H1 (cell line): ENCODE measurements at regions not wholly inside any gene's neighbourhood (a gene's known extent, or its start where the extent isn't known, plus 50 kb on each side); places are given as distances from the start of the nearest gene placed in this dataset.

ENCODE experiments used
- BRCA1 ChIP-seq: IDR thresholded peaks from 2 replicates; pipeline ENCODE4 v1.6.1; 2012; ENCODE audit warnings: low read depth, low read length, improper control_type of control experiment
- CEBPB ChIP-seq: IDR thresholded peaks from 2 replicates; pipeline ENCODE4 v1.6.1; 2012; ENCODE audit warnings: low read depth, low read length
- MAFK ChIP-seq: IDR thresholded peaks from 2 replicates; pipeline ENCODE4 v1.6.1; 2012; ENCODE audit warnings: low read depth, mild to moderate bottlenecking, improper control_type of control experiment, low read length

DNA sequence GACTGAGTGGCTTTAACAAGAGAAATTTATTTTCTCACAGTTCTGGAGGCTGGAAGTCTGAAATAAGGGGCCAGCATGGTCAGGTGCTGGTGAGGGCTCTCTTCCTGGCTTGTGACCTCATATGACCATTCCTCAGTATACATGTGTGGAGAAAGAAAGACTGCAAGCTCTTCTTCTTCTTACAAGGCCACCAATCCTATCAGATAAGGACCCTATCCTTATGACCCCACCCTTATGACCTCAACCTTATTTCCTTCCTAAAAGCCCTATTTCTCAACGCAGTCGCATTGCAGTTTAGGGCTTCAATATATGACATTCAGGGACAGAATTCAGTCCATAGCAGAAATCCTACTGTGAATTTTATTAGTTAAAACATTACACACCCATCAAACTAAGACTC, 124.4 kb upstream of the RAG2 start (continued):
- no peak for TF ChIP-seq CEBPB
- TF ChIP-seq BRCA1, result no peak
- TF ChIP-seq MAFK, result no peak
